Mesenchymal stem cell (in vitro differentiated cells and primary cell): ENCODE measurements at regions not wholly inside any gene's neighbourhood (a gene's known extent, or its start where the extent isn't known, plus 50 kb on each side); places are given as distances from the start of the nearest gene placed in this dataset.
A peak's percentile ranks its signal among the peaks of the same experiment; 100 is the strongest.

Experiments
- DNase-seq: peaks from one replicate; pipeline ENCODE4 v3.0.0-alpha.2; 2013
- H2AFZ ChIP-seq: one replicate; pipeline ENCODE4 v1.6.1; 2013; ENCODE audit warnings: low read depth, mild to moderate bottlenecking, control low read depth, inconsistent platforms, low read length, moderate library complexity
- H2AK5ac ChIP-seq: 2 replicates; pipeline ENCODE4 v1.6.1; 2013; ENCODE audit warnings: low read length, moderate library complexity, mild to moderate bottlenecking, inconsistent platforms; ENCODE audit not compliant: severe bottlenecking
- H2BK120ac ChIP-seq: one replicate; pipeline ENCODE4 v1.6.1; 2013; ENCODE audit warnings: low read depth, mild to moderate bottlenecking, inconsistent platforms, low read length, moderate library complexity
- H2BK12ac ChIP-seq, 2 experiments: one replicate each; pipeline ENCODE4 v1.6.1; 2013; ENCODE audit warnings: inconsistent platforms in 2 of 2, low read length in 2 of 2, mild to moderate bottlenecking in 2 of 2, moderate library complexity in 2 of 2, control low read depth in 1 of 2
- H2BK15ac ChIP-seq: one replicate; pipeline ENCODE4 v1.6.1; 2013; ENCODE audit warnings: mild to moderate bottlenecking, low read depth, inconsistent platforms; ENCODE audit not compliant: poor library complexity, severe bottlenecking
- H2BK5ac ChIP-seq: 2 replicates; pipeline ENCODE4 v1.6.1; 2013; ENCODE audit warnings: low read depth, mild to moderate bottlenecking, low read length, control low read depth, inconsistent platforms; ENCODE audit not compliant: poor library complexity, severe bottlenecking
- H3K14ac ChIP-seq, 2 experiments: one replicate each; pipeline ENCODE4 v1.6.1; 2013; ENCODE audit warnings: inconsistent platforms in 2 of 2, low read length in 2 of 2, control low read depth in 1 of 2, mild to moderate bottlenecking in 1 of 2, moderate library complexity in 1 of 2
- H3K18ac ChIP-seq, 2 experiments: one replicate each; pipeline ENCODE4 v1.6.1; 2013; ENCODE audit warnings: inconsistent platforms in 2 of 2, low read length in 2 of 2, control low read depth in 1 of 2, low read depth in 1 of 2, mild to moderate bottlenecking in 1 of 2
- H3K23ac ChIP-seq, 2 experiments: one replicate each; pipeline ENCODE4 v1.6.1; 2013; ENCODE audit warnings: inconsistent platforms in 2 of 2, low read length in 2 of 2, mild to moderate bottlenecking in 2 of 2, moderate library complexity in 2 of 2, control low read depth in 1 of 2
- H3K27ac ChIP-seq: 2 replicates; pipeline ENCODE4 v1.5.1; 2013; ENCODE audit warnings: mild to moderate bottlenecking, moderate library complexity, low read length, control low read depth, inconsistent platforms; ENCODE audit not compliant: poor library complexity, severe bottlenecking
- H3K27me3 ChIP-seq, 2 experiments: 2 replicates each; pipeline versions ENCODE4 v1.6.1 to v1.7.0; 2013; ENCODE audit warnings: low read length in 2 of 2, mild to moderate bottlenecking in 2 of 2, moderate library complexity in 2 of 2, control low read depth in 1 of 2, inconsistent platforms in 1 of 2; ENCODE audit not compliant: control insufficient read depth in 1 of 2, insufficient read depth in 1 of 2
- H3K36me3 ChIP-seq, 2 experiments: 2 replicates each; pipeline versions ENCODE4 v1.6.1 to v1.7.0; 2013; ENCODE audit warnings: low read length in 2 of 2, control low read depth in 1 of 2, inconsistent platforms in 1 of 2, low read depth in 1 of 2, mild to moderate bottlenecking in 1 of 2; ENCODE audit not compliant: insufficient read depth in 2 of 2, control insufficient read depth in 1 of 2
- H3K4ac ChIP-seq, 2 experiments: one replicate each; pipeline ENCODE4 v1.6.1; 2013; ENCODE audit warnings: inconsistent platforms in 2 of 2, low read length in 2 of 2, mild to moderate bottlenecking in 2 of 2, moderate library complexity in 2 of 2, control low read depth in 1 of 2, low read depth in 1 of 2
- H3K4me1 ChIP-seq: 2 replicates; pipeline ENCODE4 v1.6.1; 2013; ENCODE audit warnings: low read depth, low read length, control low read depth; ENCODE audit not compliant: control insufficient read depth, insufficient read depth
- H3K4me2 ChIP-seq: 2 replicates; pipeline ENCODE4 v1.6.1; 2013; ENCODE audit warnings: low read length, mild to moderate bottlenecking, inconsistent platforms; ENCODE audit not compliant: poor library complexity, severe bottlenecking
- H3K4me3 ChIP-seq, 2 experiments: 2 replicates each; pipeline versions ENCODE4 v1.5.1 to v1.7.0; 2013; ENCODE audit warnings: low read length in 2 of 2, mild to moderate bottlenecking in 2 of 2, control low read depth in 1 of 2, low read depth in 1 of 2; ENCODE audit not compliant: insufficient read depth in 1 of 2
- H3K79me1 ChIP-seq: replicated peaks from 2 replicates; pipeline ENCODE4 v1.6.1; 2013; ENCODE audit warnings: mild to moderate bottlenecking, control low read depth, low read length, inconsistent platforms; ENCODE audit not compliant: poor library complexity, severe bottlenecking
- H3K9ac ChIP-seq: 2 replicates; pipeline ENCODE4 v1.7.0; 2013; ENCODE audit warnings: mild to moderate bottlenecking, low read length, moderate library complexity
- H3K9me3 ChIP-seq: 2 replicates; pipeline ENCODE4 v1.7.0; 2013; ENCODE audit warnings: mild to moderate bottlenecking, low read length; ENCODE audit not compliant: control insufficient read depth
- H4K8ac ChIP-seq: one replicate; pipeline ENCODE4 v1.6.1; 2013; ENCODE audit warnings: inconsistent platforms, mild to moderate bottlenecking, low read length, moderate library complexity
- H4K91ac ChIP-seq: one replicate; pipeline ENCODE4 v1.6.1; 2013; ENCODE audit warnings: mild to moderate bottlenecking, low read length, inconsistent platforms
- WGBS: methylation state at CpG from one replicate; pipeline ENCODE4 v1.1.7; 2013; ENCODE audit warnings: mixed read lengths; 5-methylcytosine and 5-hydroxymethylcytosine counted together

DNA sequence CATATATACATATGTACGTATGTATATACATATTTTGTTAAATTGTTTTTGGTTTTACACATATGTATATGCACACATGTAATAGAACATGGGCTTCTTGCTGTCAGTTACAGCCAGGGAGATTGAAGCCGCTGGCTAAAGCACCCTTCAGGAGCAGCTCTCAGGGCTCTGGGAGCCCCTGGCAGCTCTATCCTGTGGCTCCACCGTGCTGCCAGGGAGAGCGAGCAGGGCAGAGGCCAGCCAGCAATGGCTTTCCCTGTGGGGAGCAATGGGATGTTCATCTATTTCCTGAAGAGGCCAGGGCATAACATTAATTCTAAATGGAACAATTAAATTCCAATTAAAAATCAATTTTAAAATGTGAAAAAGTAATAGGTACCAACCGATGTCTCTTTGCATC, 102.9 kb downstream of the PSMG1 start:
- Histone ChIP-seq H3K27ac (no peak overlapping the region), H3K14ac (no peak overlapping the region), H4K8ac (no peak overlapping the region), H3K18ac (no peak overlapping the region), H3K9me3 (no peaks in the 10 kb centered on the region), H4K91ac (no peak overlapping the region), H3K4me1 (no peaks in the 10 kb centered on the region), H2BK15ac (no peak overlapping the region), H3K36me3 (no peaks in the 10 kb centered on the region), H3K9ac (no peak overlapping the region), H2BK12ac (no peak overlapping the region), H3K4ac (no peak overlapping the region), H3K4me2 (no peak overlapping the region), H3K79me1 (no peaks in the 10 kb centered on the region), H3K27me3 (peaks cover 35 to 38% of the 10 kb centered on the region in 2 experiments), H2AFZ (no peak overlapping the region), H3K23ac (no peak overlapping the region), H2AK5ac (no peak overlapping the region), H3K4me3 (no peak overlapping the region), H2BK5ac (no peak overlapping the region), H2BK120ac (no peak overlapping the region)
- WGBS = 93% methylated on average over 3 of the region's 5 CpGs
- DNase-seq = no peak

DNA sequence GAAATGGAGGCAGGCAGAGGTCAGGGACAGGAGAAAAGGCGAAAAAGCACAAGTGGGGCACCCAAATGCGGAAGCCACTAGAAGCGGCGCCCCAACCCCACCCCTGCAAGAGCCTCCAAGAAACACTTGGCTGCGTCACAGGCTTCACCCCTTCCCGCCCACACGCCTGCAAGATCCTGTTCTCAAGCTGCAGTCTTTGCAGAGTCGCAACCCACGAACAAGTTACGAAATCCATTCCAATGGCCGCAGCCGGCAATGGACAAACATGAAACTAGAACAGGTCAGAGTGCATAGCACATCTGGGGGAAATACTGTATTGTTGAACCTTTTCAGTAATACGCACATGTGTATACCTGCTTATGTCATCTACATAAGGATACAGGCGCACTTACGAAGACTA, 103.6 kb downstream of the PSMG1 start:
- 94% methylated on average over 15 of the region's 15 CpGs for WGBS
- H3K23ac ChIP-seq = no peak overlapping the region
- no peak overlapping the region for H3K14ac ChIP-seq
- H3K27me3 ChIP-seq = peaks cover 29 to 38% of the 10 kb centered on the region in 2 experiments
- H3K4me3 ChIP-seq = no peak overlapping the region
- H3K79me1 ChIP-seq = no peaks in the 10 kb centered on the region
- H2BK12ac ChIP-seq = no peak overlapping the region
- H3K4me1 ChIP-seq = no peaks in the 10 kb centered on the region
- no peak overlapping the region for H2BK5ac ChIP-seq
- H2BK15ac ChIP-seq = peak overlapping the region; percentile 13
- no peak overlapping the region for H4K91ac ChIP-seq
- H2AK5ac ChIP-seq = no peak overlapping the region
- no peak overlapping the region for H3K4me2 ChIP-seq
- DNase-seq = peak; percentile 40
- H3K36me3 ChIP-seq = no peaks in the 10 kb centered on the region
- H3K27ac ChIP-seq = no peak overlapping the region
- no peak overlapping the region for H3K9ac ChIP-seq
- no peak overlapping the region for H2BK120ac ChIP-seq
- peak overlapping the region in 1 of 2 experiments; percentile 48 for H3K18ac ChIP-seq
- H2AFZ ChIP-seq = no peak overlapping the region
- no peak overlapping the region for H3K4ac ChIP-seq
- H3K9me3 ChIP-seq = no peaks in the 10 kb centered on the region
- H4K8ac ChIP-seq = no peak overlapping the region

DNA sequence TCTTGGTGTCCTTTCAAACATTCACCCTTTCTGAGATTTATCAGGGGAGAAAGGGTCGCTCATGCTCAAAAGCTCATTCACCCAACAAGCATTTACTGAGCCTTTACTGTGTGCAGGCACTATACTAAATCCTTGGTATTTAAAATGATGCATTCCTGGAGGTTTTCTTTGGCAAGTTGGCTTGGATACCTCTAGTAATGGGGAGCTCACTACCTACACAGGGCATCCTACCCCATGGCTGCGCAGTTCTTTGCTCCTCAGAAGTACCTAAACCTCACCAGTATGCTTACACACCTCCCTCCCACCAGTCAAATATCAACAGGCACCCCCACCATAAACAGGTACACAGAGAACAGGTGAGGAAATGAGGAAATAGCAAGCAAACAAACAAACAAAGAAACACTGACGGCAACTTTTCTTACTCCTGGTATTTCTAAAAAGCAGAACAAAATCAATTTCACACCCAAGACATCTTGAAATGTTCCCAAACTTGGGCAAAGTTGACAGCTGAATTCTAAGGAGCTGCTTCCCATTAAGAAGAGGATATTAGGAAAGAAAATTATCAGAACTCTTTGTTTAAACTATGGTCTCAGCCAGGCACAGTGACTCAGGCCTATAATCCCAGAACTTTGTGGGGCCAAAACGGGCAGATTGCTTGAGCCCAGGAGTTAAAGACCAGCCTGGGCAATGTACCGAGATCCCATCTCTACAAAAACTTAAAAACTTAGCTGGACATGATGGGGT, 104.8 kb downstream of the PSMG1 start:
- 86% methylated on average over 4 of the region's 5 CpGs for WGBS
- Histone ChIP-seq H4K8ac (no peak overlapping the region), H3K23ac (no peak overlapping the region), H3K27me3 (peaks cover 23 to 31% of the 10 kb centered on the region in 2 experiments), H3K4me3 (no peak overlapping the region), H2BK15ac (no peak overlapping the region), H3K9ac (no peak overlapping the region), H4K91ac (no peak overlapping the region), H2BK12ac (no peak overlapping the region), H3K9me3 (no peaks in the 10 kb centered on the region), H2BK120ac (no peak overlapping the region), H3K14ac (no peak overlapping the region), H3K4ac (no peak overlapping the region), H3K4me1 (no peaks in the 10 kb centered on the region), H2AFZ (no peak overlapping the region), H3K79me1 (no peaks in the 10 kb centered on the region), H3K4me2 (no peak overlapping the region), H3K18ac (no peak overlapping the region), H2AK5ac (no peak overlapping the region), H3K27ac (no peak overlapping the region), H2BK5ac (no peak overlapping the region), H3K36me3 (no peaks in the 10 kb centered on the region)
- DNase-seq = no peak

DNA sequence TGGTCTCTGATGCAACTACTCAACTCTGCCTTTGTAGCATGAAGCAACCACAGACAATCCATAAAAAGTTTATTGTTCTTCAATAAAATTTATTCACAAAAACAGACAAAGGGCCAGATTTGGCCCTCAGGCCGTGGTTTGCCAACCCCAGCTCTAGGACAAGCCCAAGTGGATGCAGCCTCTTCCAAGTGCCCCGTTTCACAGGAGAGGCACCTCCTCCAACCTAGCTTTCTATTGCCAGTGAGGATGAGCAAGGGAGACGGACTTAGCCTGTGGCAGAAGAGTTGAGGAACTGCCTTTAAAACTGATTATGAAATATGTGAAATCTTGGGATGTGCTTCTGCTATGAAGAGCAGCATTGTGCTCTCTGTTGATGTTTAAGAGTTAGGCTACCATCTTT, 105.4 kb downstream of the PSMG1 start:
- no peak overlapping the region for H2BK15ac ChIP-seq
- H3K4me1 ChIP-seq = no peaks in the 10 kb centered on the region
- 97% methylated on average over 3 of the region's 3 CpGs for WGBS

More for the DNA sequence above, 105.4 kb downstream of the PSMG1 start:
- H3K9ac ChIP-seq = no peak overlapping the region
- no peak overlapping the region for H2AK5ac ChIP-seq
- H3K18ac ChIP-seq = peak overlapping the region in 1 of 2 experiments; percentile 52
- H3K4me2 ChIP-seq = no peak overlapping the region
- no peak overlapping the region for H3K14ac ChIP-seq
- H3K36me3 ChIP-seq = no peaks in the 10 kb centered on the region
- no peak overlapping the region for H3K4ac ChIP-seq
- peaks cover 17 to 28% of the 10 kb centered on the region in 2 experiments for H3K27me3 ChIP-seq
- no peak for DNase-seq
- no peak overlapping the region for H3K23ac ChIP-seq
- no peak overlapping the region for H2BK5ac ChIP-seq
- H3K79me1 ChIP-seq = no peaks in the 10 kb centered on the region
- H2BK120ac ChIP-seq = no peak overlapping the region
- no peaks in the 10 kb centered on the region for H3K9me3 ChIP-seq
- H4K8ac ChIP-seq = no peak overlapping the region
- H3K27ac ChIP-seq = no peak overlapping the region
- H2AFZ ChIP-seq = no peak overlapping the region
- H4K91ac ChIP-seq = no peak overlapping the region
- H2BK12ac ChIP-seq = no peak overlapping the region
- H3K4me3 ChIP-seq = no peak overlapping the region
